ENCODE measurements at regions not wholly inside any gene's neighbourhood (a gene's known extent, or its start where the extent isn't known, plus 50 kb on each side); places are given as distances from the start of the nearest gene placed in this dataset.

DNA sequence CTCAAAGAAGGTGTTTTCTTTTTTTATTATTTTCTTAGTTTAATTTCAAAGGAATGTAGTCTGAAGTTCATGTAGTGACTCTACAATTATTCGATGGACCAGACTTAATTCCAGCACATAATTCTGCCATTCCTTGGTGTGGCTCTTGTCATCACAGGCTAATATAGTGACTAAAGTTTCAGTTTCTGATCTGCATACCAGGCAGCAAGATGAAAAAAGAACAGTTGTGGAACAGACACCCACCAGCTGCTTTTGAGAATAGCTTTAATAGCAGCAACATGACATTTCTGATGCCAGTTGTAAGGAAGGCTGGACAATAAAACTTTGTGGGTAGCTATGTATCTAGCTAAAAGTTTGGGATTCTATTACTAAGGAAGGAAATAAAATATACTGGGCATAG lies 676.3 kb upstream of the GRAMD2B start:
- TF ChIP-seq, protein P1, sequence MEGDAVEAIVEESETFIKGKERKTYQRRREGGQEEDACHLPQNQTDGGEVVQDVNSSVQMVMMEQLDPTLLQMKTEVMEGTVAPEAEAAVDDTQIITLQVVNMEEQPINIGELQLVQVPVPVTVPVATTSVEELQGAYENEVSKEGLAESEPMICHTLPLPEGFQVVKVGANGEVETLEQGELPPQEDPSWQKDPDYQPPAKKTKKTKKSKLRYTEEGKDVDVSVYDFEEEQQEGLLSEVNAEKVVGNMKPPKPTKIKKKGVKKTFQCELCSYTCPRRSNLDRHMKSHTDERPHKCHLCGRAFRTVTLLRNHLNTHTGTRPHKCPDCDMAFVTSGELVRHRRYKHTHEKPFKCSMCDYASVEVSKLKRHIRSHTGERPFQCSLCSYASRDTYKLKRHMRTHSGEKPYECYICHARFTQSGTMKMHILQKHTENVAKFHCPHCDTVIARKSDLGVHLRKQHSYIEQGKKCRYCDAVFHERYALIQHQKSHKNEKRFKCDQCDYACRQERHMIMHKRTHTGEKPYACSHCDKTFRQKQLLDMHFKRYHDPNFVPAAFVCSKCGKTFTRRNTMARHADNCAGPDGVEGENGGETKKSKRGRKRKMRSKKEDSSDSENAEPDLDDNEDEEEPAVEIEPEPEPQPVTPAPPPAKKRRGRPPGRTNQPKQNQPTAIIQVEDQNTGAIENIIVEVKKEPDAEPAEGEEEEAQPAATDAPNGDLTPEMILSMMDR (IDR thresholded peaks at IDR 0.05): no peak
- no peak for TF ChIP-seq POLR2A (IDR thresholded peaks at IDR 0.05)
